ENCODE measurements at regions not wholly inside any gene's neighbourhood (a gene's known extent, or its start where the extent isn't known, plus 50 kb on each side); places are given as distances from the start of the nearest gene placed in this dataset.

GRCh38 chr1:191096405-191096804, 618.7 kb upstream of the BRINP3 start:
- no peaks in the 10 kb centered on the region for H4K20me1 ChIP-seq (ENCODE audit: insufficient read depth, poor library complexity, severe bottlenecking)
- H3K36me3 ChIP-seq (replicated peaks; ENCODE audit: insufficient read depth, low read depth): no peaks in the 10 kb centered on the region
- no peaks in the 10 kb centered on the region for H3K79me2 ChIP-seq
- no peaks in the 10 kb centered on the region for H3K9me3 ChIP-seq (ENCODE audit: low read depth)
- H3K4me2 ChIP-seq: no peak overlapping the region
- 87% methylated on average over 1 of the region's 1 CpG for WGBS (ENCODE audit: low lambda C conversion rate, missing lambda C conversion rate)
- H3K4me3 ChIP-seq: no peak overlapping the region
- no peak overlapping the region for H3K27ac ChIP-seq
- no peak overlapping the region for H2AFZ ChIP-seq
- TF ChIP-seq EZH2phosphoT487 (IDR thresholded peaks at IDR 0.05; ENCODE audit: low read depth, severe bottlenecking, unreplicated experiment) (no peak), EZH2 (IDR thresholded peaks at IDR 0.05; ENCODE audit: borderline replicate concordance) (no peak), CTCF (IDR thresholded peaks at IDR 0.05; ENCODE audit: poor library complexity) (no peak)
- DNase-seq (ENCODE audit: low spot score): no peak
- H3K27me3 ChIP-seq: no peaks in the 10 kb centered on the region
- H3K9me2 ChIP-seq (replicated peaks; ENCODE audit: insufficient read depth): no peaks in the 10 kb centered on the region
- H3K4me1 ChIP-seq (ENCODE audit: insufficient read depth): no peaks in the 10 kb centered on the region

- 91% methylated on average over 4 of the region's 4 CpGs for WGBS (ENCODE audit: low lambda C conversion rate, missing lambda C conversion rate)
- no peaks in the 10 kb centered on the region for H3K27me3 ChIP-seq
- H3K79me2 ChIP-seq: no peaks in the 10 kb centered on the region
- H3K9me3 ChIP-seq (ENCODE audit: low read depth): no peaks in the 10 kb centered on the region
- no peaks in the 10 kb centered on the region for H4K20me1 ChIP-seq (ENCODE audit: insufficient read depth, poor library complexity, severe bottlenecking)
- H3K4me1 ChIP-seq (ENCODE audit: insufficient read depth): no peaks in the 10 kb centered on the region
- H3K9me2 ChIP-seq (replicated peaks; ENCODE audit: insufficient read depth): no peaks in the 10 kb centered on the region
- H3K27ac ChIP-seq: no peak overlapping the region
- DNase-seq (ENCODE audit: low spot score): no peak
- TF ChIP-seq EZH2 (IDR thresholded peaks at IDR 0.05; ENCODE audit: borderline replicate concordance) (no peak), EZH2phosphoT487 (IDR thresholded peaks at IDR 0.05; ENCODE audit: low read depth, severe bottlenecking, unreplicated experiment) (no peak), CTCF (IDR thresholded peaks at IDR 0.05; ENCODE audit: poor library complexity) (no peak)
- H3K36me3 ChIP-seq (replicated peaks; ENCODE audit: insufficient read depth, low read depth): no peaks in the 10 kb centered on the region
- no peak overlapping the region for H3K4me3 ChIP-seq
- H3K4me2 ChIP-seq: no peak overlapping the region
- no peak overlapping the region for H2AFZ ChIP-seq
Measured at GRCh38 chr1:191099696-191100095, 622.0 kb upstream of the BRINP3 start.

- Histone ChIP-seq H4K20me1 (ENCODE audit: insufficient read depth, poor library complexity, severe bottlenecking) (no peaks in the 10 kb centered on the region), H3K9me2 (replicated peaks; ENCODE audit: insufficient read depth) (no peaks in the 10 kb centered on the region), H3K4me2 (no peak overlapping the region), H3K9me3 (ENCODE audit: low read depth) (no peaks in the 10 kb centered on the region), H2AFZ (no peak overlapping the region), H3K4me1 (ENCODE audit: insufficient read depth) (no peaks in the 10 kb centered on the region), H3K79me2 (no peaks in the 10 kb centered on the region), H3K27ac (no peak overlapping the region), H3K27me3 (no peaks in the 10 kb centered on the region), H3K4me3 (no peak overlapping the region), H3K36me3 (replicated peaks; ENCODE audit: insufficient read depth, low read depth) (no peaks in the 10 kb centered on the region)
- no peak for DNase-seq (ENCODE audit: low spot score)
- no peak for TF ChIP-seq EZH2 (IDR thresholded peaks at IDR 0.05; ENCODE audit: borderline replicate concordance)
- TF ChIP-seq CTCF (IDR thresholded peaks at IDR 0.05; ENCODE audit: poor library complexity): no peak
- no peak for TF ChIP-seq EZH2phosphoT487 (IDR thresholded peaks at IDR 0.05; ENCODE audit: low read depth, severe bottlenecking, unreplicated experiment)
- WGBS (ENCODE audit: low lambda C conversion rate, missing lambda C conversion rate): 73% methylated on average over 3 of the region's 3 CpGs
Measured at GRCh38 chr1:191101960-191102359, 624.3 kb upstream of the BRINP3 start.

- no peaks in the 10 kb centered on the region for H3K27me3 ChIP-seq
- no peaks in the 10 kb centered on the region for H3K36me3 ChIP-seq (replicated peaks; ENCODE audit: insufficient read depth, low read depth)
- no peak overlapping the region for H3K4me3 ChIP-seq
- H3K9me2 ChIP-seq (replicated peaks; ENCODE audit: insufficient read depth): no peaks in the 10 kb centered on the region
- H3K9me3 ChIP-seq (ENCODE audit: low read depth): no peaks in the 10 kb centered on the region
- no peak overlapping the region for H2AFZ ChIP-seq
- WGBS (ENCODE audit: low lambda C conversion rate, missing lambda C conversion rate): 89% methylated on average over 3 of the region's 3 CpGs
- no peaks in the 10 kb centered on the region for H4K20me1 ChIP-seq (ENCODE audit: insufficient read depth, poor library complexity, severe bottlenecking)
- no peak overlapping the region for H3K27ac ChIP-seq
- no peak for DNase-seq (ENCODE audit: low spot score)
- no peaks in the 10 kb centered on the region for H3K4me1 ChIP-seq (ENCODE audit: insufficient read depth)
- no peak overlapping the region for H3K4me2 ChIP-seq
- H3K79me2 ChIP-seq: no peaks in the 10 kb centered on the region
- no peak for TF ChIP-seq CTCF (IDR thresholded peaks at IDR 0.05; ENCODE audit: poor library complexity)
- TF ChIP-seq EZH2phosphoT487 (IDR thresholded peaks at IDR 0.05; ENCODE audit: low read depth, severe bottlenecking, unreplicated experiment): no peak
- TF ChIP-seq EZH2 (IDR thresholded peaks at IDR 0.05; ENCODE audit: borderline replicate concordance): no peak
Measured at GRCh38 chr1:191125950-191126349, 648.3 kb upstream of the BRINP3 start.
